HS-5 (cell line): ENCODE measurements at regions not wholly inside any gene's neighbourhood (a gene's known extent, or its start where the extent isn't known, plus 50 kb on each side); places are given as distances from the start of the nearest gene placed in this dataset.
"Not testable (repeated sequence)": the region's sequence is repeated elsewhere in the genome, so short reads cannot be mapped to it uniquely, and the experiment has no call there.

ENCODE experiments used
- DNase-seq: peaks from one replicate; pipeline ENCODE4 v3.0.0-alpha.2; 2012; ENCODE audit warnings: low read depth

DNA sequence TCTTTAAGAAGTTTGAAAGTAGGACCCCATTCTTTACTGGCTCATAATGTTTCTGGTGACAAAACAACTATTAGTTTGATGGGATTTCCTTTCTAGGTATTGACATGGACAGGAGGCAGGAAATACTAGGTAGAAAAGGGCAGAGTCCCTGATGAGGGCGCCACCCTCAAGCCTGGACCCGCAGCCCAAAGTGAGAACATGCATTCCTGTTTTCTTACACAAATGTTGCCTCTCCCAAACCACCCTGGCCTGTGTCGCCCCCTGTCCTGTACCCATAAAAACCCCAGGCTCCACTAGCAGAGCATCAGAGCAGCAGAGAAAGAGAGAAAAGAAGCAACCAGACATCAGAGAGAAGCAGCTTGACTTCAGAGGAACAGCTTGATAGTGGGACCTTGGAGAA is 1055.2 kb upstream of the POT1 start:
- DNase-seq = no peak

GRCh38 chr7:125971656-125972055 is 1042.0 kb upstream of the POT1 start:
- DNase-seq = no peak

GRCh38 chr7:125966278-125967048 is 1036.8 kb upstream of the POT1 start:
- no peak for DNase-seq

DNA sequence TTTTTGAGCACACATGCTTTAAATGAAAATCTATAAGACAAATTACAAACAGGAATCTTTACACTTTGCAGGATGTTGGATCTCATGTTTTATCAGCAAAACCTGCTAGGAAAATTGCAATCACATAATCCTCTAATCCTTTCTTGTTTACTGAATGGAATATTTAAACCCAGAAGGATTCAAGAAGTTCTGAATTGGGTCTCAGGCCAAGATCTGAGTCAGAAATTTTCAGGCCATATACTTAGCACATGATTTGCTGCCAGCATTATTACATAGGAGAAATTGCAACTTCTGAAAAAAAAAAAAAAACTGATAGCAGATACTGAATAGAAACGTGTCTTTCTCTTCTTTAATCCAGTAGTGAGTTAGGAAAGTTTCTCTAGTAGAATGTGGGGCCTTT is 1005.3 kb upstream of the POT1 start:
- DNase-seq = no peak

DNA sequence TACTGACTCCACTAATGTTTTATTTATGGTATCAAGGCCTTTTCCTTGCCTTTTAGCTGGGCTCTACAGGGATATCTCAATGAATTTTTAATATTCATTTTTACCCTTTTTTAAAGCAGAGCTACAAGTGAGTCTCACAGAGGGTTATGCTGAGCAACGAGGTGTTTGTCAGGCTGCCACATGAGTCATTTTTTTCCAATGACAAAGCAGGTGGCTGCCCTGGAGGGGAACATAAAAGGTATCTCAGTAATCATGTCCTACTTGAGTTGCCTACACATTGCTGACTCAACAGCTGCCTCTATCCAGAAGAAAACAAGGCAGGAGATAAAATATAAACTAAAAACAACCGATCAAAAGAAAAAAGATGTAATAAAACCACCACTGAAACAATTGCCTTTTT is 1004.9 kb upstream of the POT1 start:
- no peak for DNase-seq

DNA sequence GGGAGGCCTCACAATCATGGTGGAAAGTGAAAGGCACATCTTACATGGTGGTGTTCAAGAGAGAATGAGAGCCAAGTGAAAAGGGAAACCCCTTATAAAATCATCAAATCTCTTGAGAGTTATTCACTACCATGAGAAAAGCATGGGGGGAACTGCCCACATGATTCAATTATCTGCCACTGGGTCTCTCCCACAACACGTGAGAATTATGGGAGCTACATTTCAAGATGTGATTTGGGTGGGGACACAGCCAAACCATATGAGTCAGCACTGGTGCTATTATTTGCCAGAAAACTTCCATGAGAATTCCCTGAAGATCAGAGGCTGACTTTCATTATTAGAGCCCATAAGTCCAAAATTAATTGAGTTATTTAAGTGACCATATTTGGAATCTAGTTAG is 1001.2 kb upstream of the POT1 start:
- no peak for DNase-seq

DNA sequence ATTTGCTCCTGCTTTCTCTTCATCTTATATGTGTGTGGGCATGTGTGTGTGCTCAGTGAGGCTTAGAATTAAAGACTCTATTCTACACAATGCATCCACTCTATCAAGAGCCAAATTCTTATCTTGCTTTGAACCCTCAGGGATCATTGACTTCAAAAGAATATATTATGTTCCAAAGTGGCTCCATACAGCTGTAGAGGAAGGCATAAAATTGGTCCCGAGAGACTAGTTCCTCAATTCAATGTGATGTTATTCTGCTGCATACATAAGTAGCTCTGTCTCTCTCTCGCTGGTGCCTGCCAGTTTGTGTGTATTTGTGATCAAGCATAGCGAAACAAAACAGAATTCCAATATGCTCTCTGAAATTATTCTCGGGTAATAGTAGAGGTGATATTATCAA is 997.9 kb upstream of the POT1 start:
- DNase-seq = no peak

DNA sequence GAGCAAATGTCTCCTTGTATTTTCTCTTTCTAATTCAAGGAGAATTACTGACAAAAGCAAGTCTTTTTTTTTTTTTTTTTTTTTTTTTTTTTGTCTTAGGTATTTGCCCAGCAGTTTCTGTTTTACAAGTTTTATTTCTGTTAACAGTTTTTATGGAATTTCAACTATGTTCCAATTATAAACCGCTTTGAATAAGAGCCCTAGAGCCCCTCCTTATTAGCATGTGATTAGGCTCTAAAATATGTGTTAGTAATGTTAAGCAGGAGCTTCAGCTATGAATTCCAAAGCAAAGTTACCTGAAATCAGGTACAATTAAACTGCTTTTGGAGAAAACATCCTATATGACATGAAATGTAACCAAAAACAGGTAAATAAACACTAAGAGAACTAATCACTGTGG is 997.0 kb upstream of the POT1 start:
- DNase-seq = no peak

GRCh38 chr7:125924037-125924436 is 994.4 kb upstream of the POT1 start:
- DNase-seq = no peak

- not testable (repeated sequence) for DNase-seq
These were observed 985.8 kb upstream of the POT1 start for GRCh38 chr7:125915381-125915948.

GRCh38 chr7:125908711-125909110 is 979.1 kb upstream of the POT1 start:
- no peak for DNase-seq

GRCh38 chr7:125899577-125899976 is 970.0 kb upstream of the POT1 start:
- no peak for DNase-seq

- no peak for DNase-seq
These were observed 962.8 kb upstream of the POT1 start for GRCh38 chr7:125892434-125892833.

GRCh38 chr7:125878988-125879387 is 949.4 kb upstream of the POT1 start:
- DNase-seq = peak; percentile 35

- no peak for DNase-seq
These were observed 948.8 kb upstream of the POT1 start for GRCh38 chr7:125878235-125878956.

GRCh38 chr7:125877246-125877645 is 947.6 kb upstream of the POT1 start:
- DNase-seq = no peak

DNA sequence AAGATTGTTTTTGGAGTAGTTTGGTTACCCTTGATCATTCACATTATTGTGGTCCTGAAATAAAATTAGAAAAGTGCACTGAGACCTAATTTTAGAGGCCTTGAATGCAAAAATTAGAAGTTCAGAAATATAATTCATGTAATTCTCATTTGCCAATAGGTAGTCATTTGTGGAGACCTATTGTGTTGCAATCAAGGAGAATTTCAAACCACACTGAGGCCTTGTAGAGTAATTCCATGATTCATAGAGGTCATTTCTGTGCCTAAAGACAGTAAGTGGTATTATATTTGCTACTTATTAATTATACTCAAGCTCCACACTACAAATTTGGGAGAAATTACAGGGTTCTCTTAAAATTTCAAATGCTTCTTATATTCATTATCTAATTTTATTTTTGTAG is 946.8 kb upstream of the POT1 start:
- peak; percentile 20 for DNase-seq

DNA sequence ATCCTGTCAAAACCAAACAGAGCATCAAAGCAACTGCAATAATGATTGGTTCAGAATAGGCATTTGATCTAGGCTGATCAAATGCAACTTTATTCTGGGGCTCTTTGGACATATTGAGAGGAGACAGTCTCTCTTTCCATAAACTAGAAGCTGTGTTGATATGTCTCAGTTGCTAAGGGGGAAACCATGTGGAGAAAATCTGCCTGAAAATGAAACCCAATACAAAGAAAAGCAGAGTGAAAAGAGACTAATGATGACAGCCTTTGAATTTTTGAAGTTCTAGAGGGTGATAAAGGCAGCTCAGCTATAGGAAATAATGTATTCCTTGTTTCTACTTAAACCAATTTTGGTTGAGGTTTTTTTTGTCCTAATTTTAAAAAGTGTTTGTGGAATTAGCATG is 941.8 kb upstream of the POT1 start:
- no peak for DNase-seq

GRCh38 chr7:125857606-125858005 is 928.0 kb upstream of the POT1 start:
- peak; percentile 56 for DNase-seq

GRCh38 chr7:125848157-125848556 is 918.5 kb upstream of the POT1 start:
- DNase-seq = no peak

- no peak for DNase-seq
These were observed 918.1 kb upstream of the POT1 start for GRCh38 chr7:125847692-125848091.

DNA sequence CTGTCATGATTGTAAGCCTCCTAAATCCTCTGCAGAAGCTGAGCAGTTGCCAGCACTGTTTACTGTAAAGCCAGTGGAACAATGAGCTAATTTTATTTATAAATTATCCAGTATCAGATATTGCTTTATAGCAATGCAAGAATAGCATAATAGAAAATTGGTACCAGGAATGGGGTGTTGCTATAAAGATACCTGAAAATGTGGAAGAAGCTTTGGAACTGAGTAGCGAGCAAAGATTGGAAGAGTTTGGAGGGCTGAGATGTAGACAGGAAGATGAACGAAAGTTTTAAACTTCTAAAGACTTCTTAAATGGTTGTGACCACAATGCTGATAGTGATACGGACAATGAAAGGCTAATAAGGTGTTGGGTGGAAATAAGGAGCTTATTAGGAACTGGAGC is 917.4 kb upstream of the POT1 start:
- DNase-seq = no peak

GRCh38 chr7:125845686-125846085 is 916.1 kb upstream of the POT1 start:
- DNase-seq = no peak
